Activated T-helper 1 cell treated with anti-CD3 and anti-CD28 coated beads, Interleukin-12 subunit alpha, Interleukin-12 subunit beta, Interleukin-2, Interleukin-4 antibody, amounts not matched to agents 30 ng/mL and 10 ng/mL and 1 ng/mL, durations not matched to agents 14 hours and 24 hours and 36 hours (primary cell): ENCODE measurements at regions not wholly inside any gene's neighbourhood (a gene's known extent, or its start where the extent isn't known, plus 50 kb on each side); places are given as distances from the start of the nearest gene placed in this dataset.

Experiments used
- DNase-seq: peaks from one replicate; pipeline ENCODE4 v3.0.0; 2021; ENCODE audit warnings: low spot score
- H3K27ac Mint-ChIP-seq: one replicate; pipeline ENCODE4 v1.8.0; 2021; ENCODE audit warnings: mild to moderate bottlenecking, mixed read lengths
- H3K27me3 Mint-ChIP-seq: one replicate; pipeline ENCODE4 v1.8.0; 2022; ENCODE audit warnings: mild to moderate bottlenecking, moderate library complexity, mixed read lengths; ENCODE audit not compliant: insufficient read depth
- H3K36me3 Mint-ChIP-seq: one replicate; pipeline ENCODE4 v1.8.0; 2021; ENCODE audit warnings: low read depth, mixed read lengths
- H3K4me1 Mint-ChIP-seq: one replicate; pipeline ENCODE4 v1.8.0; 2021; ENCODE audit warnings: low read depth, mixed read lengths
- H3K4me3 Mint-ChIP-seq: one replicate; pipeline ENCODE4 v1.8.0; 2021; ENCODE audit warnings: mild to moderate bottlenecking, moderate library complexity, mixed read lengths
- H3K9me3 Mint-ChIP-seq: one replicate; pipeline ENCODE4 v1.8.0; 2021; ENCODE audit warnings: mixed read lengths
- intact Hi-C: fragments of 100-400 bp; cut with micrococcal nuclease; formaldehyde crosslinking; loops from one replicate; pipeline ENCODE4 v1.15.1; 2024

DNA sequence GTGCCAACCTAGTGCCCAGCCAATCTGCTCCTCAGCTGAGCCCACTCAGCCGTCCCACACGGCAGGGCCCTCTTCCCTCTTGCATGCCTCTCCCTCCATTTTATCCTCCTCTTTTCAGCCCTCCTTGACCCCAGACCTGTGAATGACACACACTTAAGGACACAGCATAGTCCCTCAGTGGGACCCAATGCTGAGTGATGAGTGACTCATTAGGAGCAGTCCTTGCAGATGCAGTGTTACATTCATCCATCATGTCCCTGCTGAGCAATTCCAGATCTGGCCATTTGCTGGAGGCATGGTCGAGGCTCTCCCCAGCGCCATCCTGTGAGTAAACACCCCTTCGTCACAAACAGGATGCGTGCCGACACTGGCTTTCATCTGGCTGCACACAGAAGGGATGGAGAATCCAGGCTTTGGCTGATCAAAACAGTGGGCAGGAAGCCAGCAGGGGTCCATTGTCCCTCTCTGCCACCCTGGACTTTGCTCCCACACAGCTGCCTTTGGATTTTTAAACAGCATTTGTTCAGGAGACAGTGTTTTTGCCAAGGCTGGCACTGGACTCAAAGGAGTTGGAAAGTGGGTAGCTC, 122.6 kb downstream of the AXIN2 start:
- no peak overlapping the region for H3K4me3 Mint-ChIP-seq

GRCh38 chr17:65438173-65438572, 123.3 kb downstream of the AXIN2 start:
- no peak overlapping the region for H3K27ac Mint-ChIP-seq
- DNase-seq, result no peak
- H3K9me3 Mint-ChIP-seq, result no peaks in the 10 kb centered on the region
- H3K4me1 Mint-ChIP-seq, result no peaks in the 10 kb centered on the region
- no peak overlapping the region for H3K4me3 Mint-ChIP-seq
- intact Hi-C loops, result no loop called here
- peaks cover 7% of the 10 kb centered on the region for H3K27me3 Mint-ChIP-seq
- no peaks in the 10 kb centered on the region for H3K36me3 Mint-ChIP-seq

More for the DNA sequence above, 122.6 kb downstream of the AXIN2 start:
- H3K9me3 Mint-ChIP-seq, result no peaks in the 10 kb centered on the region
- no peak overlapping the region for H3K27ac Mint-ChIP-seq
- no peaks in the 10 kb centered on the region for H3K4me1 Mint-ChIP-seq
- no peaks in the 10 kb centered on the region for H3K36me3 Mint-ChIP-seq
- intact Hi-C loops, result no loop called here
- DNase-seq, result no peak
- H3K27me3 Mint-ChIP-seq, result peaks cover 7% of the 10 kb centered on the region

DNA sequence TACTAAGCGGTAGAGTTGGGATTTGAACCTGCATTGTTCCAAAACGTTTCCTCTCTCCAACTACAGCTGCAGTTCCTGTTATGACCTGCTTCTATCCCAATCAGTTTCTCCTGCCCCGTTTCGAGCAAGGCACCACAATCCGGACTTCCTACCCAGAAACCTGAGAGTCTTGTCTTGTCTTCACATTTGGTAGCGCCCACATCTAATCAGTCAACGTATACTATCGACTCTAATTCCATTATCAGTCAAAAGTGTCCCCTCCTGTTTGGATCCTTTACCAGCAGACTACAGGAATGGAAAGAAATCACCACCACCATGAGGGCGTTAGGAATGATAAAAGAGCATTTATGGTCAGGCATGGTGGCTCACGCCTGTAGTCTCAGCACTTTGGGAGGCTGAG, 124.6 kb downstream of the AXIN2 start:
- DNase-seq, result no peak
- Mint-ChIP-seq H3K36me3 (no peaks in the 10 kb centered on the region), H3K9me3 (peaks cover 7% of the 10 kb centered on the region), H3K4me3 (no peak overlapping the region), H3K27ac (no peak overlapping the region), H3K4me1 (no peaks in the 10 kb centered on the region), H3K27me3 (peaks cover 7% of the 10 kb centered on the region)
- intact Hi-C loops, result no loop called here

DNA sequence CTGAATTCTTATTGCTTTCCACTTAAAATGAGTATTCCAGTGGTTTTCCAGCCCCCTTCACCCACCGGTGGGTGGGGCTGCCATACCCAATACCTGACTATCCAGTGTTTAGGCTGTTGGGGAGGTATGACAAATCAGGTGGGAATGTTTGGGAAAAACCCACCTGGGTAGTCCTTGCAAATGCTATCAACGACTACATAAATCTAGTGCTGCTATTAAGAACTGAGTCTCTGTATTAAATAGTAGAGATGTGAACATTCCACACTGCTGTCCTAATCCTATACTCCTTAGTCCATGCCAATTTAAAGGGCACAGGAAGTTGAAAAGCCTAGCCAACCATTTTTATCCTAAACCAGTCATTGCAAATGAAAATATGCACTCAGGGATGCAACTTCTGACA, 126.6 kb downstream of the AXIN2 start:
- H3K36me3 Mint-ChIP-seq, result no peaks in the 10 kb centered on the region
- intact Hi-C loops, result no loop called here
- H3K4me1 Mint-ChIP-seq, result no peaks in the 10 kb centered on the region
- peaks cover 7% of the 10 kb centered on the region for H3K27me3 Mint-ChIP-seq
- DNase-seq, result no peak
- H3K27ac Mint-ChIP-seq, result no peak overlapping the region
- no peak overlapping the region for H3K4me3 Mint-ChIP-seq
- H3K9me3 Mint-ChIP-seq, result peaks cover 13% of the 10 kb centered on the region

DNA sequence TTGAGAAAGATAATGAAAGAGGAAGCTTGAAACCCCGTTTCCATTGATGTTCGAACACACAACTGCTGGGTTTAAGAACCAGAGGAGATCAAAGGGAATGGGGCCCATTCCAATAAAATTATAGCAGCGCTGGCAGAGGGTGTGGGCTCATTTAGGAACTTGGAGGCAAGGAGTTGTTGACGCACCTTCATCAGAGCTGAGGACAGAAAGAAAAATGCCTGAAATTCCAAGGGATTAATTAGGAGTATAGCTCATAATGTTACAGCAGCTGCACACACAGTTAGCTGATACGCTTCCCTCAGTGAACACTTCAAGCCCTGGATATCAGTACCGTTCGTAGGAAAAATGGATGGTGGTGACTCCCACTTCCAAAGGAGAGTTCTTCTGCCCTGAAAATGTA, 127.2 kb downstream of the AXIN2 start:
- no peaks in the 10 kb centered on the region for H3K4me1 Mint-ChIP-seq
- peaks cover 13% of the 10 kb centered on the region for H3K9me3 Mint-ChIP-seq
- no peak for DNase-seq
- no peak overlapping the region for H3K4me3 Mint-ChIP-seq
- H3K36me3 Mint-ChIP-seq, result no peaks in the 10 kb centered on the region
- H3K27ac Mint-ChIP-seq, result no peak overlapping the region
- intact Hi-C loops, result no loop called here
- peaks cover 7% of the 10 kb centered on the region for H3K27me3 Mint-ChIP-seq

DNA sequence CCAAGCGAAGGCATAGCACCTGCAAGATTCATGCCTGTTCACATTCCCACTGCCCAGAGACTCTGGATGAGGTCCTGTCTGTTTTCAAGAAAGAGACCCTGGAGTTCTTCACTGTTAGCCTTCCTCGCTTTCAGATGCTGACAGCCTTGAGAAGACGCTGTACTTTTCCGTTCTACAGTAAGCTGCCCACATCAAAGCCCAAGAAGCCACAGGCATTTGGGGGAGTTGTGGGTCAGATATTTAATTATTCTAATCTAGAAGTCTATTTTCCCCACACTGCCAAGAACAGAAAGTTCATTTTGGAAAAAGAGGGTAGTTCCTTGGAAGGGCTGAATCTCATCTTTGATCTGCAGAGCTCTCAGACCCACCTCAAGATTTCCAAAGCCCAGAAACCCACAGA, 127.9 kb downstream of the AXIN2 start:
- no peak for DNase-seq
- Mint-ChIP-seq H3K36me3 (no peaks in the 10 kb centered on the region), H3K4me3 (no peak overlapping the region), H3K9me3 (peaks cover 13% of the 10 kb centered on the region), H3K27me3 (peaks cover 5% of the 10 kb centered on the region), H3K27ac (no peak overlapping the region), H3K4me1 (no peaks in the 10 kb centered on the region)
- intact Hi-C loops, result no loop called here

DNA sequence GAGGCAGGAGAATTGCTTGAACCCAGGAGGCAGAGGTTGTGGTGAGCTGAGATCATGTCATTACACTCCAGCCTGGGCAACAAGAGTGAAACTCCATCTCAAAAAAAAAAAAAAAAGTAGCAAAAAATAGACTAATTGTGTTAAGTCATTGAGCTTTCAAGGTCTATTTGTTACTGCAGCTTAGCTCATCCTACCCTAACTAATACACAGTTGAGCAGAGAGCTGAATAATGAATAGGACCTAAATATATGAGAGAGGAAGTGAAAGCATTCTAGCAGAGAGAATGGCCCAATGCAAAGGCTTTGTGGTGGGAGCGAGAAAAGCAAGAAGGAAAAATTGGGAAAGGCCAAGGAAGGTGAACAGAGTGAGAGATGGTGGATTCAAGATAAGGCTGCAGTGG, 128.3 kb downstream of the AXIN2 start:
- H3K27me3 Mint-ChIP-seq, result peaks cover 3% of the 10 kb centered on the region
- H3K27ac Mint-ChIP-seq, result no peak overlapping the region
- intact Hi-C loops, result no loop called here
- H3K4me1 Mint-ChIP-seq, result no peaks in the 10 kb centered on the region
- no peak for DNase-seq
- no peaks in the 10 kb centered on the region for H3K36me3 Mint-ChIP-seq
- peaks cover 13% of the 10 kb centered on the region for H3K9me3 Mint-ChIP-seq
- H3K4me3 Mint-ChIP-seq, result no peak overlapping the region

DNA sequence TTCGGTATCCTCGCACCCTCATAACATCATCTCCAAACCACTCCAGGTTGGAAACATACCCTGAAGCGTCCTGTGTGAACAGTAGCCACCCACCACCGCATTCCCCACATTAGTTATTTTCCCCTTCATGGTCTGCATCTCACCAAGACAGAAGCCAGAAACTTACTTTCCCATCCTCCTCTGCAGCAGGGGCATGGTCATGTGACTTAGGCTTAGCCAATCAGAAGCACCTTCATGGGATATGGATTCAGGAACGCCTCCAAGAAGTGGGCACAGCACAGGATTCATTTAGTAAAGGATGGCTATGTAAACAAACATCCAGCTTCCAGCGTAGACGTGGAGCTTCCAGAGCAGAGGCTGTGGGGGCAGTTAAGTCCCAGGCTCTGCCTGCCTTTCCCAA, 130.3 kb downstream of the AXIN2 start:
- no peak for DNase-seq
- Mint-ChIP-seq H3K9me3 (peaks cover 21% of the 10 kb centered on the region), H3K27me3 (no peaks in the 10 kb centered on the region), H3K36me3 (no peaks in the 10 kb centered on the region), H3K4me1 (no peaks in the 10 kb centered on the region), H3K4me3 (no peak overlapping the region), H3K27ac (no peak overlapping the region)
- intact Hi-C loops, result no loop called here

DNA sequence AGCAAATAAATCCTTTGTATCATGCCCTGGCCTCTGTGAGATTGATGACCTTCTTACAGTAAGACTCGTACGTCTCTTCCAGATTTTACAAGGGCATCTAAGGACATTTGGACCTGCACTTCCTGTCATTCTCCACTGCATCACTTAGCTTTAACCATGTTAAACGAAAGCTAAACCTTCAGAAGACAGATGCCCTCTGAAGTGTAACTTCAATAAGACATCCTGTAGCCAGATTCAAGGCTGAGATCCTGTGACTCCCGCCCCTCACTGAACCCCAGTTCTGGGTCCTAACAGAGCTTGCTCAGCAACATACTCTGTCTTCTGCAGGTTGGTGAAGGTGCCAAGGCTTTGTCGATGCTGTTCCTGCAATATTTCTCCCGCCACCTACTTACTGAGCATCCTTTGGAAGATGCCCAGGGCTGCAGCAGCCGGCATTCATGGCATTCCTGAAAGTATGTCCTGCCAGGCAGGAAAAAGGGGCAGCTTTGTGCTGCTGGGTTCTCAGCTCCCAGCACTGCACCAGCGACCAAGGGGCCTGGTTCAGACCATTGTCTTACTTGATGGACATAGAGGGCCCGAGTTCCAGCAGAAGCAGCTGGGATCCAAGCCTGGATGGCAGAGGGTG, 131.1 kb downstream of the AXIN2 start:
- no peak overlapping the region for H3K4me3 Mint-ChIP-seq
- no peak overlapping the region for H3K27ac Mint-ChIP-seq
- no peaks in the 10 kb centered on the region for H3K4me1 Mint-ChIP-seq
- no peaks in the 10 kb centered on the region for H3K27me3 Mint-ChIP-seq
- DNase-seq, result no peak
- no peaks in the 10 kb centered on the region for H3K36me3 Mint-ChIP-seq
- intact Hi-C loops, result no loop called here
- H3K9me3 Mint-ChIP-seq, result peaks cover 21% of the 10 kb centered on the region

- peaks cover 8% of the 10 kb centered on the region for H3K9me3 Mint-ChIP-seq
- no peaks in the 10 kb centered on the region for H3K27me3 Mint-ChIP-seq
- H3K27ac Mint-ChIP-seq, result no peak overlapping the region
- no peak for DNase-seq
- intact Hi-C loops, result no loop called here
- no peaks in the 10 kb centered on the region for H3K36me3 Mint-ChIP-seq
- H3K4me3 Mint-ChIP-seq, result no peak overlapping the region
- H3K4me1 Mint-ChIP-seq, result no peaks in the 10 kb centered on the region
Measured at GRCh38 chr17:65423346-65424140, 137.9 kb downstream of the AXIN2 start.

- H3K27me3 Mint-ChIP-seq, result no peaks in the 10 kb centered on the region
- intact Hi-C loops, result no loop called here
- no peak overlapping the region for H3K4me3 Mint-ChIP-seq
- no peaks in the 10 kb centered on the region for H3K9me3 Mint-ChIP-seq
- no peaks in the 10 kb centered on the region for H3K36me3 Mint-ChIP-seq
- H3K27ac Mint-ChIP-seq, result no peak overlapping the region
- H3K4me1 Mint-ChIP-seq, result no peaks in the 10 kb centered on the region
- DNase-seq, result no peak
Measured at GRCh38 chr17:65418622-65419021, 142.8 kb downstream of the AXIN2 start.

- Mint-ChIP-seq H3K36me3 (no peaks in the 10 kb centered on the region), H3K9me3 (no peaks in the 10 kb centered on the region), H3K27ac (no peak overlapping the region), H3K27me3 (no peaks in the 10 kb centered on the region), H3K4me3 (no peak overlapping the region), H3K4me1 (no peaks in the 10 kb centered on the region)
- DNase-seq, result no peak
- intact Hi-C loops, result no loop called here
Measured at GRCh38 chr17:65417406-65418221, 143.8 kb downstream of the AXIN2 start.

DNA sequence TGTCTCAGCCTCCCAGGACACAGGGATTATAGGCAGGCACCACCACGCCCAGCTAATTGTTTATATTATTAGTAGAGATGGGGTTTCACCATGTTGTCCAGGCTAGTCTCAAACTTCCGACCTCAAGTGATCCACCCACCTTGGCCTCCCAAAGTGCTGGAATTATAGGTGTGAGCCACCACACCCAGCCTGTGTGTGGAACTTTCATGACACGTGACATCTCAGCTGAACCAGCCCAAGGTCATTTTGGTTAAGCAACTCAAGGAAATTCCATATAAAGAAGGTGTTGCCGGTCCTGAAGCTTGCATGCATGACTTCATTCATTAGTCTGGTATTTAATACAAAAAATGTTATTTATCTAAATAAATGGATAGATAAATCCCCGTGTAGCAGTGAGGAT, 145.5 kb downstream of the AXIN2 start:
- H3K4me3 Mint-ChIP-seq, result no peak overlapping the region
- intact Hi-C loops, result no loop called here
- no peaks in the 10 kb centered on the region for H3K27me3 Mint-ChIP-seq
- no peaks in the 10 kb centered on the region for H3K4me1 Mint-ChIP-seq
- H3K36me3 Mint-ChIP-seq, result no peaks in the 10 kb centered on the region
- no peak overlapping the region for H3K27ac Mint-ChIP-seq
- no peaks in the 10 kb centered on the region for H3K9me3 Mint-ChIP-seq
- DNase-seq, result no peak
